GM11168 (cell line): ENCODE measurements at regions not wholly inside any gene's neighbourhood (a gene's known extent, or its start where the extent isn't known, plus 50 kb on each side); places are given as distances from the start of the nearest gene placed in this dataset.
"Not testable (repeated sequence)": the region's sequence is repeated elsewhere in the genome, so short reads cannot be mapped to it uniquely, and the experiment has no call there.

Experiments
- in situ Hi-C: fragments of 300-500 bp; cut with MboI; formaldehyde crosslinking; loops from one replicate; pipeline ENCODE4 v1.12.0; 2022; ENCODE audit warnings: low sequenced_read_pairs; ENCODE audit not compliant: unreplicated experiment

GRCh38 chr20:11145616-11146015, 471.8 kb upstream of the JAG1 start:
- in situ Hi-C loops: no loop called here

- in situ Hi-C loops: no loop called here
Measured at GRCh38 chr20:11153819-11154218, 480.0 kb upstream of the JAG1 start.

- in situ Hi-C loops: no loop called here
Measured at GRCh38 chr20:11155156-11155756, 481.5 kb upstream of the JAG1 start.

- in situ Hi-C loops: no loop called here
Measured at GRCh38 chr20:11156922-11157321, 483.1 kb upstream of the JAG1 start.

- in situ Hi-C loops: no loop called here
Measured at GRCh38 chr20:11158146-11158545, 484.3 kb upstream of the JAG1 start.

GRCh38 chr20:11158589-11158988, 484.8 kb upstream of the JAG1 start:
- in situ Hi-C loops: no loop called here

GRCh38 chr20:11159728-11160127, 485.9 kb upstream of the JAG1 start:
- in situ Hi-C loops: no loop called here

- in situ Hi-C loops: no loop called here
Measured at GRCh38 chr20:11162026-11162775, 488.4 kb upstream of the JAG1 start.

- in situ Hi-C loops: no loop called here
Measured at GRCh38 chr20:11165789-11166188, 492.0 kb upstream of the JAG1 start.

- in situ Hi-C loops: no loop called here
Measured at GRCh38 chr20:11166712-11167111, 492.9 kb upstream of the JAG1 start.

- in situ Hi-C loops: no loop called here
Measured at GRCh38 chr20:11168026-11168425, 494.2 kb upstream of the JAG1 start.

GRCh38 chr20:11170025-11170424, 496.2 kb upstream of the JAG1 start:
- in situ Hi-C loops: no loop called here

GRCh38 chr20:11170565-11170964, 496.8 kb upstream of the JAG1 start:
- in situ Hi-C loops: no loop called here

GRCh38 chr20:11172881-11173280, 499.1 kb upstream of the JAG1 start:
- in situ Hi-C loops: no loop called here

- in situ Hi-C loops: no loop called here
Measured at GRCh38 chr20:11173916-11174315, 500.1 kb upstream of the JAG1 start.

GRCh38 chr20:11174861-11175260, 501.1 kb upstream of the JAG1 start:
- in situ Hi-C loops: no loop called here

- in situ Hi-C loops: no loop called here
Measured at GRCh38 chr20:11176431-11176830, 502.6 kb upstream of the JAG1 start.

GRCh38 chr20:11178946-11179654, 505.3 kb upstream of the JAG1 start:
- in situ Hi-C loops: no loop called here

- in situ Hi-C loops: no loop called here
Measured at GRCh38 chr20:11180186-11180585, 506.4 kb upstream of the JAG1 start.

GRCh38 chr20:11181129-11181528, 507.3 kb upstream of the JAG1 start:
- in situ Hi-C loops: not testable (repeated sequence)

- in situ Hi-C loops: no loop called here
Measured at GRCh38 chr20:11181966-11182365, 508.2 kb upstream of the JAG1 start.
